Effector memory CD8-positive, alpha-beta T cell (primary cell): ENCODE measurements at regions not wholly inside any gene's neighbourhood (a gene's known extent, or its start where the extent isn't known, plus 50 kb on each side); places are given as distances from the start of the nearest gene placed in this dataset.
A peak's percentile ranks its signal among the peaks of the same experiment; 100 is the strongest.
"Not testable (repeated sequence)": the region's sequence is repeated elsewhere in the genome, so short reads cannot be mapped to it uniquely, and the experiment has no call there.

Experiments used
- ATAC-seq: fragments of 150-1000 bp; cut with Tn5 transposase; replicated peaks from 2 replicates; pipeline ENCODE4 v1.10.0; 2021; ENCODE audit warnings: mild to moderate bottlenecking, moderate library complexity
- DNase-seq, 3 experiments: peaks; one replicate each; pipeline ENCODE4 v3.0.0; 2021
- H3K27ac Mint-ChIP-seq, 2 donors: one replicate each; pipeline ENCODE4 v1.8.0; 2022; ENCODE audit warnings: mild to moderate bottlenecking in 2 of 2, mixed read lengths in 2 of 2, moderate library complexity in 2 of 2
- H3K27me3 Mint-ChIP-seq, 2 donors: one replicate each; pipeline ENCODE4 v1.8.0; 2022; ENCODE audit warnings: mixed read lengths in 2 of 2
- H3K36me3 Mint-ChIP-seq: one replicate; pipeline ENCODE4 v1.8.0; 2022; ENCODE audit warnings: mild to moderate bottlenecking, moderate library complexity, mixed read lengths; ENCODE audit not compliant: insufficient read depth
- H3K4me1 Mint-ChIP-seq, 2 donors: one replicate each; pipeline ENCODE4 v1.8.0; 2022; ENCODE audit warnings: low read depth in 2 of 2, mixed read lengths in 2 of 2
- H3K4me3 Mint-ChIP-seq, 2 donors: one replicate each; pipeline ENCODE4 v1.8.0; 2022; ENCODE audit warnings: mild to moderate bottlenecking in 2 of 2, mixed read lengths in 2 of 2, moderate library complexity in 2 of 2
- H3K9me3 Mint-ChIP-seq, 2 donors: one replicate each; pipeline ENCODE4 v1.8.0; 2022; ENCODE audit warnings: mixed read lengths in 2 of 2

- not testable (repeated sequence) for H3K4me3 Mint-ChIP-seq, ATAC-seq, H3K36me3 Mint-ChIP-seq, H3K27ac Mint-ChIP-seq, DNase-seq
- peaks cover 0 to 24% of the 10 kb centered on the region in 2 donors for H3K4me1 Mint-ChIP-seq
- H3K9me3 Mint-ChIP-seq = peaks cover 26 to 41% of the 10 kb centered on the region in 2 donors
- peaks cover 0 to 19% of the 10 kb centered on the region in 2 donors for H3K27me3 Mint-ChIP-seq
Observed at GRCh38 chr20:29308956-29309355, 1948.5 kb upstream of the DEFB115 start.

DNA sequence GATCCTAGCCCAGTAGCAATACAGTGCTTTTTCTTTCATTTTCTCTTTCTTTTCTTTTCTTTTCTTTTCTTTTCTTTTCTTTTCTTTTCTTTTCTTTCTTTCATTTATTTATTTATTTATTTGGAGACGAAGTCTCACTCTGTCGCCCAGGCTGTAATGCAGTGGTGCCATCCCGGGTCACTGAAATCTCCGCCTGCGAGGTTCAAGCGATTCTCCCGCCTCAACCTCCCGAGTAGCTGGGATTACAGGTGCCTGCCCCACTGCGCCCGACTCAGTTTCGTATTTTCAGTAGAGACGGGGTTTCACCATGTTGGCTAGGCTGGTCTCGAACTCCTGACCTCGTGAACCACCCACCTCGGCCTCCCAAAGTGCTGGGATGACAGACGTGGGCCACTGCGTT is 1948.0 kb upstream of the DEFB115 start:
- DNase-seq, H3K36me3 Mint-ChIP-seq, ATAC-seq, H3K4me3 Mint-ChIP-seq, H3K27ac Mint-ChIP-seq: not testable (repeated sequence)
- H3K4me1 Mint-ChIP-seq = peaks cover 0 to 24% of the 10 kb centered on the region in 2 donors
- peaks cover 31 to 45% of the 10 kb centered on the region in 2 donors for H3K9me3 Mint-ChIP-seq
- H3K27me3 Mint-ChIP-seq = peaks cover 0 to 19% of the 10 kb centered on the region in 2 donors

GRCh38 chr20:29311046-29311445 is 1946.4 kb upstream of the DEFB115 start:
- peaks cover 0 to 14% of the 10 kb centered on the region in 2 donors for H3K4me1 Mint-ChIP-seq
- not testable (repeated sequence) for H3K36me3 Mint-ChIP-seq, H3K27me3 Mint-ChIP-seq, ATAC-seq, H3K4me3 Mint-ChIP-seq, H3K27ac Mint-ChIP-seq, DNase-seq
- H3K9me3 Mint-ChIP-seq = peaks cover 21 to 31% of the 10 kb centered on the region in 2 donors

DNA sequence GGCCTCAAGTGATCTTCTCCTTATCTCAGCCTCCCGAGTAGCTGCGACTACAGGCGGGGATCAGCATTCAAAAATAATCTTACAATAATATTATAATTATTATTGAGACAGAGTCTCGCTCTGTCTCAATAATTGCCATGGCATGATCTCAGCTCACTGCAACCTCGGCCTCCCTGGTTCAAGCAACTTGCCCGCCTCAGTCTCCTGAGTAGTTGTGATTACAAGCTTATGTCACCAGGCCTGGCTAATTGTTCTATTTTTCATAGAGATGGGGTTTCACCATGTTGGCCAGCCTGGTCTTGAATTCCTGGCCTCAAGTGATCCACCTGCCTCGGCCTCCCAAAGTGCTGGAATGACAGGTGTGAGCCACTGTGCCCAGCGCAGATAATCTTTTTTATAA is 1944.8 kb upstream of the DEFB115 start:
- not testable (repeated sequence) for H3K27ac Mint-ChIP-seq, H3K4me1 Mint-ChIP-seq, H3K36me3 Mint-ChIP-seq, H3K27me3 Mint-ChIP-seq, DNase-seq, ATAC-seq, H3K4me3 Mint-ChIP-seq
- H3K9me3 Mint-ChIP-seq = peaks cover 21 to 35% of the 10 kb centered on the region in 2 donors

- ATAC-seq (no peak), DNase-seq (no peak)
- Mint-ChIP-seq H3K27me3 (no peaks in the 10 kb centered on the region), H3K27ac (no peak overlapping the region), H3K36me3 (peaks cover 3% of the 10 kb centered on the region), H3K9me3 (peaks cover 15 to 28% of the 10 kb centered on the region in 2 donors), H3K4me3 (no peak overlapping the region), H3K4me1 (peaks cover 0 to 3% of the 10 kb centered on the region in 2 donors)
Observed at GRCh38 chr20:29313481-29313880, 1944.0 kb upstream of the DEFB115 start.

DNA sequence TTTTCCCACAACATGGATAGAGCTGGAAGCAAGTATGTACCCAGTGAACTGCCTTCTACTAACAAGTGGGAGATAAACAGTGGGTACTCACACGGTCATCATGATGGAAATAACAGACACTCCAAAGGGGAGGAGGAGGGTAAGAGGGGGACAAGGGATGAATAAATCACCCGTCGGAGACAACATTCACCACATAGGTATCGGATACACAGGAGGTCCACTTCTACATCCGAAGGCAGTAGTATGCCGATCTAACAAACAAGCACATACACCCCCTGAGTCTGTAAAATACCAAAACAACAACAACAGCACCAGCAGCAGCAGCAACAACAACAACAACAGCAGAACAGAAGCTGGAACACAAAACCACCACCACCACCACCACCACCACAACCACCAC is 1943.2 kb upstream of the DEFB115 start:
- no peak overlapping the region for H3K27ac Mint-ChIP-seq
- peaks cover 0 to 4% of the 10 kb centered on the region in 2 donors for H3K27me3 Mint-ChIP-seq
- H3K9me3 Mint-ChIP-seq = peaks cover 9 to 26% of the 10 kb centered on the region in 2 donors
- H3K4me3 Mint-ChIP-seq = no peak overlapping the region
- DNase-seq = no peak
- H3K36me3 Mint-ChIP-seq = peaks cover 3% of the 10 kb centered on the region
- no peak for ATAC-seq
- H3K4me1 Mint-ChIP-seq = no peaks in the 10 kb centered on the region

- H3K27ac Mint-ChIP-seq = no peak overlapping the region
- ATAC-seq (no peak), DNase-seq (no peak)
- peaks cover 3% of the 10 kb centered on the region for H3K36me3 Mint-ChIP-seq
- peaks cover 0 to 4% of the 10 kb centered on the region in 2 donors for H3K27me3 Mint-ChIP-seq
- no peaks in the 10 kb centered on the region for H3K4me1 Mint-ChIP-seq
- H3K9me3 Mint-ChIP-seq = peaks cover 5 to 27% of the 10 kb centered on the region in 2 donors
- H3K4me3 Mint-ChIP-seq = no peak overlapping the region
Observed at GRCh38 chr20:29318871-29319461, 1938.5 kb upstream of the DEFB115 start.

- H3K4me3 Mint-ChIP-seq = peak overlapping the region in 1 of 2 donors; percentile 15
Observed at GRCh38 chr20:29319725-29320124, 1937.7 kb upstream of the DEFB115 start.

DNA sequence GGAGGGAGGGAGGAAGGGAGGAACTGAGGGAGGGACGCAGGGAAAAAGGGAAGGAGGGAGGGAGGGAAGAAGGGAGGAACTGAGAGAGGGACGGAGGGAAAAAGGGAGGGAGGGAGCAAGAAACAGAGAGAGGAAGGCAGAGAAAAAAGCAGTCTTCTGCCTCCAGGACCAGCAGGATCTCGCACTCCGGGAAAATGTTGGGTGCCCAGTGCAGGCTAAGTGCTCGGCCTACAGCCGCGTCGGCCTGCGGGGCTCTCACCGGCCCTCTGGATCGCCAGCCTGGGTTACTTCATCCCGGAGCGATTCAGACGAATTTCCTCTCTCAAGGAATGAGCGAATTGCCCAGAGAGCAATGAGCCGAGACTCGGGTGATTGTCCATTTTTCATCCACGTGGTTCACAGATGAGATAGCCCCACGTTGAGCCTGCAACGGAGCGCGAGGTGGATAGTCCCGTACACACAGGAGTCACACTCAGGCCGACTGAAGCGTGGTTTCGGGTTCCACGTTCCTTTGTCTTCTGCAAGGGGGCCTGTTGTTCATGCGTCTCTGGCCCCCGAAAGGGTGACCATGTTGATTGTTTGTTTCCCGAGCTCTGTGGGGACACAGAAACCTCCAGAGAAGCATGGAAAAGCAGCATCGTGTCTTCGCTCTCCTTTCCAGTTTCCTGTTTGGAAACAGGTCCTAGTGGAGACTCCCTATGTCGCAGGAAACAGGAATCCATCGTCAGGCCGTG is 1937.1 kb upstream of the DEFB115 start:
- H3K4me1 Mint-ChIP-seq, H3K27ac Mint-ChIP-seq, ATAC-seq, DNase-seq, H3K27me3 Mint-ChIP-seq, H3K36me3 Mint-ChIP-seq: not testable (repeated sequence)
- Mint-ChIP-seq H3K4me3 (peak overlapping the region in 1 of 2 donors; percentile 15), H3K9me3 (peaks cover 0 to 20% of the 10 kb centered on the region in 2 donors)

More at GRCh38 chr20:29319725-29320124, 1937.7 kb upstream of the DEFB115 start:
- H3K36me3 Mint-ChIP-seq = peaks cover 3% of the 10 kb centered on the region
- no peaks in the 10 kb centered on the region for H3K4me1 Mint-ChIP-seq
- peaks cover 0 to 4% of the 10 kb centered on the region in 2 donors for H3K27me3 Mint-ChIP-seq
- H3K27ac Mint-ChIP-seq = no peak overlapping the region
- H3K9me3 Mint-ChIP-seq = peaks cover 0 to 20% of the 10 kb centered on the region in 2 donors
- DNase-seq (no peak), ATAC-seq (no peak)

DNA sequence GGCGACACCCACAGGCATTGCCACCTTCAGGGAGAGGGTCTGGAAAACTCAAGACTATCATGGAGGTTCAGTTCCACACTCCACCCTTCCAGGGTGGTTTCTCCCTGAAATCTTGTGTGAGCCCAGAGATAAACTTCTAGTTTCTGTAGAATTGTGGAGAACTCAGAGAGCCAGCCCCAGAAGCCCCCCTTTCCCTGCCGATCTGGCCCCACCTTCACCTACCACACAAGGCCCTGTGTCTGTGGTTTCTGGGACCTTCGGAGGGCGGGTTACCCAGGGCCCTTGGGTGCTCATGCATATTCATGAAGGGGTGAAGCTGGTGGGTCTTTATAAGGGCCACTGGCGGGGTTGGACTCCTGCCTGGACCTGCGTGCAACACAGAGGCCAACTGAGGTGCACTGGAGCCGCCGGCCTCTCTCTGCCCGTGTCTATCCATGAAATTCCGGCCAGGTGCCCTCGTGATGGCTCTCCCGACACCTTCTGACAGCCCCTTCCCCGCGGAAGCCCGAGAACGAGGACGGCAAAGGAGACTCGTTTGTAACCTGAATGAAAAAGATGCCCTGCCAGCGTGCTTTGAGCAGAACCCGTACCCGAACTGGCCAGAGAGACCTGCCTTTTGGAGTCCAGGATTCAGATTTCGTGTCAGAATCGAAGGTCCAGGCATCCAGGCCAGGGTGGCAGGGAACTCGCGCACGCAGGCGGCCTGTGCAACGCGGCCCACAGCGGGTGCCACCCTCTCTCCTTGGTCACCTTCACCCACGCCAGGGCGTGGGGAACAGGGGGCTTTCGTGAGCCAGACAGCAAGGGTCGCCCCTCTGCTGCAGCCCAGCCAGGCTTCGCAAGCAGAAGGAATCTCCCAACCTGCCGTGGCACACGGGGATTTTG is 1933.6 kb upstream of the DEFB115 start:
- not testable (repeated sequence) for H3K36me3 Mint-ChIP-seq, H3K27ac Mint-ChIP-seq, H3K4me3 Mint-ChIP-seq, ATAC-seq, DNase-seq, H3K4me1 Mint-ChIP-seq, H3K27me3 Mint-ChIP-seq
- peaks cover 2 to 26% of the 10 kb centered on the region in 2 donors for H3K9me3 Mint-ChIP-seq

DNA sequence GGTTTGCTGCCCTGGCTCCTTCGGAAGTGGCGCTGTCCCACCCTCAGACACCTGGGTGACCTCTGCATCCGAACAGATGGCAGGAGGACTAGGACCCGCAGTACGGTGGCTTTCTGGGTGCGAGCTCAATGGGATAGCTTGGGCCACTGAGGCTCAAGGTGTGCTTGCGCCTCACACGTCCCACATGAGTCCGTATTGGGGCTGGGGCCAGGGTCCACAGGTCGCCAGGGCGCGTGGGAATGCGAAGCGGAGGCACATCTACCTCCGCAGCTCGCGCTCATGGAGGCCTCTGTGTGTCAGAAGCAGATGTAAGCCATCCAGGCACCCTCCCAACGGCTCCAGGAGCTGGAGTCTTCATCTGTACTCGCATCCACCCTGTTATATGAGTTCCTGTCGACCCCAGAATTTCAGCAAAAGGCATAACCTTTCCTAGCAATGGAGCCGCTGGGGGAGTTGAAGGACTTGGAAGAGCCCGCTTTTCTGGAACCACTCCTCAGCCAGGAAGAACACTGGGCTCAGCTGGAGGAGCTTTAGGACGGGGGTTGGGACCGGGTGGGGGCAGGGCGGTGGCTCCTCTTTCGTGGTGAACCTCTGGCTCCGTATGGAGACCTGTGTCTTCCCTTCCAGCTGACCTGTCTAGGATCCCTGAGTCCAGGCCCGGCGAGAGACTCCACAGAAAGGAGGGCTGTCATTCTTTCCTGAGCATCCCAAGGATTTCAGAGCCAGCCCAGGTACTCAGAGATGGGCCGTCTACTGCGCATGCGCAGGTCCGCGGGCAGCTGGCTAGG is 1932.8 kb upstream of the DEFB115 start:
- H3K36me3 Mint-ChIP-seq, H3K27ac Mint-ChIP-seq, DNase-seq, H3K4me1 Mint-ChIP-seq, ATAC-seq, H3K4me3 Mint-ChIP-seq, H3K27me3 Mint-ChIP-seq: not testable (repeated sequence)
- peaks cover 2 to 24% of the 10 kb centered on the region in 2 donors for H3K9me3 Mint-ChIP-seq

- Mint-ChIP-seq H3K27ac (no peak overlapping the region), H3K4me3 (no peak overlapping the region), H3K9me3 (peaks cover 4 to 28% of the 10 kb centered on the region in 2 donors), H3K4me1 (peaks cover 0 to 7% of the 10 kb centered on the region in 2 donors), H3K27me3 (peaks cover 0 to 7% of the 10 kb centered on the region in 2 donors), H3K36me3 (no peaks in the 10 kb centered on the region)
- ATAC-seq (no peak), DNase-seq (no peak)
Observed at GRCh38 chr20:29325304-29325640, 1932.2 kb upstream of the DEFB115 start.

- H3K4me3 Mint-ChIP-seq, H3K36me3 Mint-ChIP-seq, H3K27me3 Mint-ChIP-seq, H3K27ac Mint-ChIP-seq, H3K4me1 Mint-ChIP-seq, ATAC-seq, DNase-seq: not testable (repeated sequence)
- H3K9me3 Mint-ChIP-seq = peaks cover 8 to 33% of the 10 kb centered on the region in 2 donors
Observed at GRCh38 chr20:29325781-29326180, 1931.7 kb upstream of the DEFB115 start.
